Peyer's patch (tissue), 4 donors: ENCODE measurements at regions not wholly inside any gene's neighbourhood (a gene's known extent, or its start where the extent isn't known, plus 50 kb on each side); places are given as distances from the start of the nearest gene placed in this dataset.

Experiments
- DNase-seq, 3 donors: peaks; one replicate each; pipeline ENCODE4 v3.0.0-alpha.2; 2017 to 2019
- H3K27ac ChIP-seq, 4 donors: fragments of 200-600 bp; sonication (generic); one replicate each; pipeline ENCODE4 v1.5.1; 2016 to 2019
- H3K27me3 ChIP-seq, 2 donors: fragments of 200-600 bp; sonication (generic); one replicate each; pipeline ENCODE4 v1.5.1; 2019
- H3K36me3 ChIP-seq, 3 donors: fragments of 200-600 bp; sonication (generic); one replicate each; pipeline ENCODE4 v1.5.1; 2016 to 2019
- H3K4me1 ChIP-seq, 4 donors: fragments of 200-600 bp; sonication (generic); one replicate each; pipeline ENCODE4 v1.5.1; 2016 to 2019
- H3K4me3 ChIP-seq, 4 donors: fragments of 200-600 bp; sonication (generic); 1 replicate in 3 of 4; 2 replicates in 1 of 4; pipeline ENCODE4 v1.5.1; 2016 to 2019; ENCODE audit warnings: mild to moderate bottlenecking in 1 of 4
- H3K9me3 ChIP-seq, 4 donors: fragments of 200-600 bp; sonication (generic); one replicate each; pipeline ENCODE4 v1.5.1; 2016 to 2019; ENCODE audit warnings: mild to moderate bottlenecking in 1 of 4
- CTCF ChIP-seq, 6 experiments: fragments of 450-650 bp in 4 of 6; fragments of 200-600 bp in 2 of 6; sonication (generic) in 1 of 6; IDR thresholded peaks; one replicate each; pipeline ENCODE4 v1.5.1; 2017 to 2019; ENCODE audit warnings: antibody characterized with exemption in 6 of 6, mild to moderate bottlenecking in 3 of 6, moderate library complexity in 1 of 6
- POLR2A ChIP-seq, 2 donors: fragments of 450-650 bp; IDR thresholded peaks; one replicate each; pipeline ENCODE4 v1.5.1; 2017; ENCODE audit warnings: antibody characterized with exemption in 2 of 2, mild to moderate bottlenecking in 2 of 2, moderate library complexity in 2 of 2

GRCh38 chr7:94217766-94218165 is 176.9 kb upstream of the COL1A2 start:
- TF ChIP-seq POLR2A (IDR thresholded peaks at IDR 0.05) (no peak), CTCF (IDR thresholded peaks at IDR 0.05) (no peak)
- no peaks in the 10 kb centered on the region for H3K27me3 ChIP-seq
- H3K9me3 ChIP-seq = peaks cover 0 to 3% (median 0%) of the 10 kb centered on the region in 4 donors
- no peak overlapping the region for H3K27ac ChIP-seq
- no peaks in the 10 kb centered on the region for H3K4me1 ChIP-seq
- DNase-seq = no peak
- no peak overlapping the region for H3K4me3 ChIP-seq
- no peaks in the 10 kb centered on the region for H3K36me3 ChIP-seq

GRCh38 chr7:94222516-94222915 is 172.2 kb upstream of the COL1A2 start:
- H3K36me3 ChIP-seq = no peaks in the 10 kb centered on the region
- peaks cover 0 to 3% (median 0%) of the 10 kb centered on the region in 4 donors for H3K9me3 ChIP-seq
- no peak for DNase-seq
- H3K4me1 ChIP-seq = no peaks in the 10 kb centered on the region
- no peak overlapping the region for H3K4me3 ChIP-seq
- no peak overlapping the region for H3K27ac ChIP-seq
- H3K27me3 ChIP-seq = no peaks in the 10 kb centered on the region
- TF ChIP-seq CTCF (IDR thresholded peaks at IDR 0.05) = no peak
- no peak for TF ChIP-seq POLR2A (IDR thresholded peaks at IDR 0.05)

GRCh38 chr7:94223375-94224084 is 171.2 kb upstream of the COL1A2 start:
- Histone ChIP-seq H3K27ac (no peak overlapping the region), H3K27me3 (no peaks in the 10 kb centered on the region), H3K4me1 (no peaks in the 10 kb centered on the region), H3K36me3 (no peaks in the 10 kb centered on the region), H3K4me3 (no peak overlapping the region), H3K9me3 (peaks cover 0 to 3% (median 0%) of the 10 kb centered on the region in 4 donors)
- no peak for DNase-seq
- TF ChIP-seq CTCF (IDR thresholded peaks at IDR 0.05) (peak in 4 of 6 experiments; percentile 18 to 46 (median 32)), POLR2A (IDR thresholded peaks at IDR 0.05) (no peak)

GRCh38 chr7:94228223-94228622 is 166.5 kb upstream of the COL1A2 start:
- Histone ChIP-seq H3K27ac (no peak overlapping the region), H3K36me3 (no peaks in the 10 kb centered on the region), H3K9me3 (no peaks in the 10 kb centered on the region), H3K4me1 (no peaks in the 10 kb centered on the region), H3K4me3 (no peak overlapping the region), H3K27me3 (no peaks in the 10 kb centered on the region)
- DNase-seq = no peak
- TF ChIP-seq POLR2A (IDR thresholded peaks at IDR 0.05) (no peak), CTCF (IDR thresholded peaks at IDR 0.05) (no peak)

- H3K4me3 ChIP-seq = no peak overlapping the region
- no peak for DNase-seq
- H3K4me1 ChIP-seq = no peaks in the 10 kb centered on the region
- no peak for TF ChIP-seq CTCF (IDR thresholded peaks at IDR 0.05)
- TF ChIP-seq POLR2A (IDR thresholded peaks at IDR 0.05) = no peak
- no peaks in the 10 kb centered on the region for H3K36me3 ChIP-seq
- no peaks in the 10 kb centered on the region for H3K9me3 ChIP-seq
- H3K27me3 ChIP-seq = no peaks in the 10 kb centered on the region
- no peak overlapping the region for H3K27ac ChIP-seq
Measured at GRCh38 chr7:94228678-94229077, 166.0 kb upstream of the COL1A2 start.
